ENCODE measurements at regions not wholly inside any gene's neighbourhood (a gene's known extent, or its start where the extent isn't known, plus 50 kb on each side); places are given as distances from the start of the nearest gene placed in this dataset.

- no peaks in the 10 kb centered on the region for H3K36me3 ChIP-seq
- DNase-seq: no peak
- 88 to 100% (median 94%) methylated on average over 1 of the region's 1 CpG for WGBS, 5 donors
- H3K27me3 ChIP-seq (replicated peaks in 1 of 7): no peaks in the 10 kb centered on the region
- no peak overlapping the region for H3K4me3 ChIP-seq
- no peaks in the 10 kb centered on the region for H3K4me1 ChIP-seq
- no peaks in the 10 kb centered on the region for H3K9me3 ChIP-seq
- H3K27ac ChIP-seq: no peak overlapping the region
- TF ChIP-seq POLR2AphosphoS5 (IDR thresholded peaks at IDR 0.05): no peak
- intact Hi-C loops (cut with DNase I; ENCODE audit: low total_unique reads): no loop called here
These were observed 451.8 kb upstream of the IL12A start for GRCh38 chr3:159536876-159537275.

- no peak overlapping the region for H3K4me3 ChIP-seq
- intact Hi-C loops (cut with DNase I; ENCODE audit: low total_unique reads): no loop called here
- TF ChIP-seq CTCF (IDR thresholded peaks at IDR 0.05 in 8 of 11, conservative IDR thresholded peaks at IDR 0.05 in 3 of 11) (no peak), POLR2AphosphoS5 (IDR thresholded peaks at IDR 0.05) (no peak), POLR2A (IDR thresholded peaks at IDR 0.05) (no peak)
- H3K27ac ChIP-seq: no peak overlapping the region
- H3K36me3 ChIP-seq: no peaks in the 10 kb centered on the region
- H3K4me1 ChIP-seq: no peaks in the 10 kb centered on the region
- no peak for DNase-seq
- 67 to 83% (median 79%) methylated on average over 1 of the region's 1 CpG for WGBS, 5 donors
- H3K9me3 ChIP-seq: no peaks in the 10 kb centered on the region
- no peaks in the 10 kb centered on the region for H3K27me3 ChIP-seq (replicated peaks in 1 of 7)
These were observed 450.1 kb upstream of the IL12A start for GRCh38 chr3:159538507-159538906.

GRCh38 chr3:159540882-159541495 lies 447.6 kb upstream of the IL12A start:
- H3K9me3 ChIP-seq: peaks cover 0 to 5% (median 0%) of the 10 kb centered on the region in 8 donors
- no peaks in the 10 kb centered on the region for H3K27me3 ChIP-seq (replicated peaks in 1 of 7)
- H3K4me1 ChIP-seq: no peaks in the 10 kb centered on the region
- intact Hi-C loops (cut with DNase I; ENCODE audit: low total_unique reads): no loop called here
- WGBS, 5 donors: 51 to 78% (median 69%) methylated on average over 2 of the region's 2 CpGs
- no peak overlapping the region for H3K27ac ChIP-seq
- no peak for TF ChIP-seq POLR2A (IDR thresholded peaks at IDR 0.05)
- no peak overlapping the region for H3K4me3 ChIP-seq
- H3K36me3 ChIP-seq: no peaks in the 10 kb centered on the region
- DNase-seq: no peak

GRCh38 chr3:159548675-159549335 lies 439.8 kb upstream of the IL12A start:
- no peak overlapping the region for H3K27ac ChIP-seq
- no peaks in the 10 kb centered on the region for H3K36me3 ChIP-seq
- WGBS, 5 donors: 69 to 87% (median 79%) methylated on average over 3 of the region's 3 CpGs
- peaks cover 0 to 18% (median 7%) of the 10 kb centered on the region in 8 donors for H3K9me3 ChIP-seq
- TF ChIP-seq CTCF (IDR thresholded peaks at IDR 0.05 in 8 of 11, conservative IDR thresholded peaks at IDR 0.05 in 3 of 11) (no peak), POLR2AphosphoS5 (IDR thresholded peaks at IDR 0.05) (no peak), POLR2A (IDR thresholded peaks at IDR 0.05) (no peak)
- no peak for DNase-seq
- H3K27me3 ChIP-seq (replicated peaks in 1 of 7): no peaks in the 10 kb centered on the region
- no peaks in the 10 kb centered on the region for H3K4me1 ChIP-seq
- intact Hi-C loops (cut with DNase I; ENCODE audit: low total_unique reads): no loop called here
- no peak overlapping the region for H3K4me3 ChIP-seq

GRCh38 chr3:159555205-159555604 lies 433.4 kb upstream of the IL12A start:
- DNase-seq: no peak
- Histone ChIP-seq H3K27ac (no peak overlapping the region), H3K36me3 (no peaks in the 10 kb centered on the region), H3K4me1 (no peaks in the 10 kb centered on the region), H3K27me3 (replicated peaks in 1 of 7) (no peaks in the 10 kb centered on the region), H3K9me3 (peaks cover 0 to 4% (median 0%) of the 10 kb centered on the region in 8 donors), H3K4me3 (no peak overlapping the region)
- no peak for TF ChIP-seq POLR2AphosphoS5 (IDR thresholded peaks at IDR 0.05)
- no peak for TF ChIP-seq CTCF (IDR thresholded peaks at IDR 0.05 in 8 of 11, conservative IDR thresholded peaks at IDR 0.05 in 3 of 11)
- TF ChIP-seq POLR2A (IDR thresholded peaks at IDR 0.05): no peak
- intact Hi-C loops (cut with DNase I; ENCODE audit: low total_unique reads): no loop called here

Measured in spleen (tissue), 11 donors.